DMS79 treated with DMSO at 0.1 percent for 48 hours (cell line): ENCODE measurements at regions not wholly inside any gene's neighbourhood (a gene's known extent, or its start where the extent isn't known, plus 50 kb on each side); places are given as distances from the start of the nearest gene placed in this dataset.

Experiments used
- DNase-seq: peaks from one replicate; lab custom pipeline; 2025; lab: John Stamatoyannopoulos, UW

DNA sequence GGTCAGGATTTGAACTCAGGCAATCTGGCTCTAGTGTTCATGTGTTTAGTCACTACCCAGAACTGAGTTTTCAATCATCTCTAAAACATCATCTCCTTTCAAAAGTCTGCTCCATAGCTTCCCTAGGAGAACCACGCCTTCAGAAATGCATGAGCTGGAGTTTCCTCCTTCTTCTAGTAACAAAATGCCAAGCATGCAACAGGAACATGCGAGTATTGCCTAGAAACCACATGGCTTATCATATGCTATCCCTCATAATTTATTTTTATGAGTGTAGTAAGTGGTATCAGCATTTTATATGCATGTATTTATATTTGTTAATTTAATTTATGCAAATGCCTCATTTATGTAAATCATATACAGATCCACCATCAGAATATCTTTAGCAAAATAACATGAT is 170.9 kb downstream of the RAB11FIP2 start:
- no peak for DNase-seq

GRCh38 chr10:117876210-117876609 is 170.5 kb downstream of the RAB11FIP2 start:
- no peak for DNase-seq

DNA sequence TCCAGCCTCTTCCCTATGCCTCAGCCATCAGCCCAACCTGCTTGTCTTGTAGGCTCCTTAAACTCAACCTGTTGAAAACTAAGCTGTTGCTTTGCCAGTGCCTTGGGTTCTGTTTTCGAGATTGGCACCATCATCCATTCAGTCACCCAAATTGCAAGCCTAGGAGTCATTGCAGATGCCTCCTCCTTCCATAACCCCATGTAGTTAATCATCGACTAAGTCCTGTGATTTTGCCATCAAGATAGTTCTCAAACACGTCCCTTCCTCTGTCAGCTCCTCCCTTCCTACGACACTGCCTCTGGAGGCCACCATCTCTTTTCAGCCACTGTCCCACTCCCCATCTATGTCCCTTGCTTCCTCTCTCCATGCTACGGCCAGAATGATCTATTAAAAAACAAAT is 168.1 kb downstream of the RAB11FIP2 start:
- no peak for DNase-seq

- DNase-seq = no peak
Observed at GRCh38 chr10:117884093-117884492, 162.6 kb downstream of the RAB11FIP2 start.

GRCh38 chr10:117884592-117884991 is 162.1 kb downstream of the RAB11FIP2 start:
- no peak for DNase-seq

DNA sequence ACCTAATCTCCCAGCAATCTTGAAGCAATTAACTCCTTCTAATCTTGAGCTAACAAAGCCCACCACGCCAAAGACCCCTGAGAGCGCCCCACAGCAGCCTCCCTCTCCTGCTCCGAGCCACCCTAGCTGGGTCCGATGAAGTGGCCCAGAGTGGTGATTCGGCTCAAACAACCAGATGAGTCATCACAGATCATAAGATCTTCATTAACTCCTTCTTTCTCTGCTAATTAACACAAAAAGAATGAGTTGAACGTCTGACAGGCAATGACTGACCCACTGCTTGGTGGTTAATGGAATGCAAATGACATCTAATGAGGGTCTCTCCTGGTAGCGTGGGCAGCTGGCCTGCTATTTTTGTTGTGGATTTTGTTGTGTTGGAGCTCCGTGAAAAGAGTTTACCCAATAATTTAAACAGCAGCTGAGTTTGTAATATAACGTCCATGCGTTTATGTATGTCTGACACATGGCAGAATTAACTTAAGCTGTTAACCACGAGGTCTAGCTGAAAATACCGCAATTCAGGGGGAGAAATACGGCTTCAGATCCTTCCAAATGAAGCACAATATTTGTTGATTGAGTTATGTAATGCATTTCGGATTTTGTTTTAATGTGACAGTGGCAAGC is 161.4 kb downstream of the RAB11FIP2 start:
- no peak for DNase-seq

DNA sequence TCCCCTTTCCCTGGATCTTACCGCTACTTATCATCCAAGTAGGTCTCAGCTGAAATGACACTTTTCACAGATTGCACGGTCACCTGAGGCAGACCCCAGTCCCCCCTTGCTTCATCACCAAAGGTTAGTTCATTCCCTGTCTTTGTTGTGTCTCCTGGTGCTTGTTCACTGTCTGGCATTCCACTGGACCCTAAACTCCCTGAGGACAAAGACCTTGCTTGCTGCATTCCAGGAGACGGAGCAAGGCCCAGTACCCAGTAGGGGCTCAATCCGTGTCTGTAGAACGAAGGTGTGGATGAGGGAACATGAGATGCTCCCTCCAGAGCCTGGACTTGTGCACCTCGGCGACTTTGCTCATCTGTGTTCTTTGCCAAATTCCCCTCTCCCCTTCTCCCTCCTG is 160.0 kb downstream of the RAB11FIP2 start:
- no peak for DNase-seq

DNA sequence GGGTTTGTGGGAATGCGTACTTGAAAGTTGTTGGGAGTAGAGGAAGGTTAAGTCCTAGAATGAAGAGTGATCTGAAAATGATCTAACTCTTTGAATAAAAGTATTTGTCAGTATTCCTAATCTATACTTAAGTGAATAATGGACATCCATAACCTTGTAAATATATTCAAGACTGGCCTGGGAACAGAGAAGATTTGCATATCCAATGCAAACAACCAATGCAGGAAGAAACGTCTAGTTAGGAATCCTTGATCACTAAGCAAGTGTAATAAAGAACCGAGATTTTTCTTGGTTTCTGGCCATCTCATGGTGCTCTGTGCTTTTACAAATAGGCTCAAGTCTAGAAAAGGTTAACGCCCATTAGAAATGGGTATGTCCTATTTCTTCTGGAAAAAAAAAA is 157.1 kb downstream of the RAB11FIP2 start:
- no peak for DNase-seq

- no peak for DNase-seq
Observed at GRCh38 chr10:117892681-117893220, 154.0 kb downstream of the RAB11FIP2 start.

- DNase-seq = no peak
Observed at GRCh38 chr10:117894339-117894738, 152.4 kb downstream of the RAB11FIP2 start.

GRCh38 chr10:117896517-117896916 is 150.2 kb downstream of the RAB11FIP2 start:
- DNase-seq = no peak

DNA sequence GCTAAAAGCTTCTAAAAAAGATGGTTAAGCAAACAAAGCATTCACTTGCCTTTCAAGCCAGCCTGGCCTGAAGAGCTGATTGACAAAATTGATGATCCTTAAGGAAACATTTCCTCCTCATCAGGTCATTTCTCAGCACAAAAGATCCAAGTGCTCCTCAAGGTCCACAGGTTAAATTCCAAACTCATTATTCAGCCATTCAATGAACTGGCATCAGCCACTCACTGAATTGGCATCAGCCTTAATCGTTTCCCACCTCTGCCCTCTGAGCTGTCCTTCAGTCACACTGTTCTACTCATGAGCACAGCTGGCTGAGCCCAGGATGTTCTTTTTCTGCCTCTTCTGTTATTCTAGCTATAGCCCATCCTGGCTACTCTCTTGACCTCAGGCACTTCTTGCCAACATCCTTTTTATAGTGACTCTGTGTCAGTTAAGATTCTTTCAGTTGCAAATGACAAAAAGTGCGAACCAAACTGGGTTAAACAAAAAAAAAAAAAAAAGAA is 147.5 kb downstream of the RAB11FIP2 start:
- DNase-seq = no peak

DNA sequence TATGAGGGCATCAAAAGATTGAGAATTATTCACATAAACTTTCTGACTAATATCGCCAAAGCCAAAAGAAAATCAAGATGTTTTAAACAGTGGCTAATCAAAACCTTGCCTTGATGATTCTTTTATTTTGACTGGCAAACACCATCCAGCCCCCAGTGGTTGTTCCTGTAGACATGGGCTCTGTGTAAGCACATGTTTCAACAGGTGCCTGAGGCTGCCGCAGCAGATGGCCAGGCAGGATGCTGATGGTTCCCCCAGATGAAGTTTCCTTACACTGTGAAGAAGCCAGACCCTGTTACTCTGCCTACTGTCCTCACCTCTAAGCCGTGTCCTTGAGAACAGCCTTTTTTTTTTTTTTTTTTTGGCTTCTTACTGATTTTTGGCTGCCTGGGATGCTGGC is 146.5 kb downstream of the RAB11FIP2 start:
- no peak for DNase-seq

GRCh38 chr10:117903854-117904253 is 142.9 kb downstream of the RAB11FIP2 start:
- DNase-seq = no peak

GRCh38 chr10:117905404-117905803 is 141.3 kb downstream of the RAB11FIP2 start:
- DNase-seq = no peak

- DNase-seq = no peak
Observed at GRCh38 chr10:117911684-117912083, 135.1 kb downstream of the RAB11FIP2 start.

DNA sequence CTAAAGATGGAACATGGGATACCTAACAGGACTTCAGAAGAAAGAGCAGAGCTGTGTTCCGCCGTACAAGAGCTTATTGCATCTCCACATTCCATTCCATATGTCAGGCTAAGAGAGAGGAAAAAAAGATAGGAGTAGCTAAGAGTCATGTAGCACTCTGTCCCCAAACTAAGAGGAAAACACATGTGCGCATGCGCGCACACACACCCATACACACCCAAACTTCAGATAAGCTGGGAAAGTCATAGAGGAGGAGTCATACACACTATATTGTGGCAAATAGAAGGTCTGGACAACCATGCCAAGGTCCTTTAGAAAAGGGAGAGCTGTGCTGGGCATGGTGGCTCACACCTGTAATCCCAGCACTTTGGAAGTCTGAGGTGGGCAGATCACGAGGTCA is 132.4 kb downstream of the RAB11FIP2 start:
- DNase-seq = no peak

DNA sequence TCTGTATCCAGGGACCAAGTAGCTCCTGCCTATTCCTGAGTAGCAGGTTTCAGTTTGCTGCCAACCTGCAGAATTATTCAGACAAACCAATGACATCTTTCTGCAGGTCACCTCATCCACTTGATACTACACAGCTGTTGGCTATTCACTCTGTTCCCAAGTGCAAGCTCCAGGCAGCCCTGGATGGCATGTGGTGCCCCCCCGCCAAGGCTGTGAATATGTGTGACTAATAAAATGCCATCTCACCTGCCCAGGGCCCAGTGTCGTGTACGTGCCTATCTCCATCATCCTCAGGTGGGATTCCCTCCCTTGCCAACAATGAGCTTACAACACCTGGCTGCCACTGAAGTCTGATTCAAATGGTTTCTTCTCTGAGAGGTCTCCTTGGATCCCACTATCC is 125.8 kb downstream of the RAB11FIP2 start:
- DNase-seq = no peak

GRCh38 chr10:117921421-117921820 is 125.3 kb downstream of the RAB11FIP2 start:
- no peak for DNase-seq

- DNase-seq = no peak
Observed at GRCh38 chr10:117924820-117925219, 121.9 kb downstream of the RAB11FIP2 start.

GRCh38 chr10:117925369-117925768 is 121.4 kb downstream of the RAB11FIP2 start:
- no peak for DNase-seq

GRCh38 chr10:117926491-117926890 is 120.2 kb downstream of the RAB11FIP2 start:
- DNase-seq = no peak

DNA sequence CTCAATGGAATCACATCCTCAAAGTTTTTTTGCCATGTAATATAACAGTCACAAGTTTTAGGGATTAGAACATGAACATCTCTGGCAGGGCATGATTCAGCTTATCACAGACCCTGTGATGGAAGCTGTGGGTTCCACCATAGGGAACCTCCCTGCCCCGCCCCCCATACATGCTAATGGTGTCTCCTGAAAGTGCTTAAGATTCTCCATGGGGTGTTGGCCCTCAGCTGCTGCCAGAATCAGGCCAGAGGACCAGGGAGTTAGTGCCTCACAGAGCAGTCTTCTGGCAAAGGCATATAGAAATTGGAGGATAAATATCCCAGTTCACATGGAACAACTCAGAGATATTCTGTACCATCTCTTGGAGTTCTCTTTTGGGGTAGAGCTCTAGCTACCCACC is 119.4 kb downstream of the RAB11FIP2 start:
- no peak for DNase-seq

GRCh38 chr10:117927871-117928270 is 118.9 kb downstream of the RAB11FIP2 start:
- DNase-seq = no peak
